ENCODE measurements at regions not wholly inside any gene's neighbourhood (a gene's known extent, or its start where the extent isn't known, plus 50 kb on each side); places are given as distances from the start of the nearest gene placed in this dataset.

- TF ChIP-seq CTCF (IDR thresholded peaks at IDR 0.05) (no peak), POLR2A (IDR thresholded peaks at IDR 0.05) (no peak)
Observed at GRCh38 chr1:56173736-56174135, 405.6 kb downstream of the PLPP3 start.

All from testis (tissue), 2 donors.